Right lung (tissue), 2 donors: ENCODE measurements at regions not wholly inside any gene's neighbourhood (a gene's known extent, or its start where the extent isn't known, plus 50 kb on each side); places are given as distances from the start of the nearest gene placed in this dataset.

Source experiments
- DNase-seq, 2 donors: peaks; one replicate each; pipeline ENCODE4 v3.0.0-alpha.2; 2013

GRCh38 chr12:62995097-62995496 lies 60.1 kb upstream of the PPM1H start:
- DNase-seq = no peak

GRCh38 chr12:62986844-62987243 lies 51.9 kb upstream of the PPM1H start:
- no peak for DNase-seq
